ENCODE measurements at regions not wholly inside any gene's neighbourhood (a gene's known extent, or its start where the extent isn't known, plus 50 kb on each side); places are given as distances from the start of the nearest gene placed in this dataset.
"Not testable (repeated sequence)": the region's sequence is repeated elsewhere in the genome, so short reads cannot be mapped to it uniquely, and the experiment has no call there.

DNA sequence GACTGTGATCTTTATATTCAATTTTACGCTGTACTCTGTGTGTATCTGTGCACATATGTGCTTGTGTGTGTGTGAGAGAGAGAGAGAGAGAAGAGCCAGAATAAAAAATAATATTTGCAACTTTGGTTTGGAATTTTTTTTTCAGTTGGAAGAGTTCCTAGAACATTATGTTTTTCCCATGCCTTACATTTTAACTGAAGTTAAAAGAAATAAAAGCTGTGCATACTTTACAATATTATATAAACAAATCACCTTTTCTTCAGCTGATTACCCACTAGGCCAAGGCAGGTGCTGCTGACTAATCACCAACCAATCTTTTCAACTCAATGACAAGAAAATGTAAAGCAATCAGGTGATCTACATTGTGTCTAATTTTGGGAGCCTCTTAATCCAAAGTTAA, 366.3 kb downstream of the NYAP2 start:
- no peak for DNase-seq (ENCODE audit: extremely low read depth, low read depth)
- H3K4me3 ChIP-seq (replicated peaks; ENCODE audit: low read depth, low read length), result no peak overlapping the region
- TF ChIP-seq, protein P1, sequence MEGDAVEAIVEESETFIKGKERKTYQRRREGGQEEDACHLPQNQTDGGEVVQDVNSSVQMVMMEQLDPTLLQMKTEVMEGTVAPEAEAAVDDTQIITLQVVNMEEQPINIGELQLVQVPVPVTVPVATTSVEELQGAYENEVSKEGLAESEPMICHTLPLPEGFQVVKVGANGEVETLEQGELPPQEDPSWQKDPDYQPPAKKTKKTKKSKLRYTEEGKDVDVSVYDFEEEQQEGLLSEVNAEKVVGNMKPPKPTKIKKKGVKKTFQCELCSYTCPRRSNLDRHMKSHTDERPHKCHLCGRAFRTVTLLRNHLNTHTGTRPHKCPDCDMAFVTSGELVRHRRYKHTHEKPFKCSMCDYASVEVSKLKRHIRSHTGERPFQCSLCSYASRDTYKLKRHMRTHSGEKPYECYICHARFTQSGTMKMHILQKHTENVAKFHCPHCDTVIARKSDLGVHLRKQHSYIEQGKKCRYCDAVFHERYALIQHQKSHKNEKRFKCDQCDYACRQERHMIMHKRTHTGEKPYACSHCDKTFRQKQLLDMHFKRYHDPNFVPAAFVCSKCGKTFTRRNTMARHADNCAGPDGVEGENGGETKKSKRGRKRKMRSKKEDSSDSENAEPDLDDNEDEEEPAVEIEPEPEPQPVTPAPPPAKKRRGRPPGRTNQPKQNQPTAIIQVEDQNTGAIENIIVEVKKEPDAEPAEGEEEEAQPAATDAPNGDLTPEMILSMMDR (IDR thresholded peaks at IDR 0.05; ENCODE audit: low read depth, low read length, missing control alignments), result no peak

DNA sequence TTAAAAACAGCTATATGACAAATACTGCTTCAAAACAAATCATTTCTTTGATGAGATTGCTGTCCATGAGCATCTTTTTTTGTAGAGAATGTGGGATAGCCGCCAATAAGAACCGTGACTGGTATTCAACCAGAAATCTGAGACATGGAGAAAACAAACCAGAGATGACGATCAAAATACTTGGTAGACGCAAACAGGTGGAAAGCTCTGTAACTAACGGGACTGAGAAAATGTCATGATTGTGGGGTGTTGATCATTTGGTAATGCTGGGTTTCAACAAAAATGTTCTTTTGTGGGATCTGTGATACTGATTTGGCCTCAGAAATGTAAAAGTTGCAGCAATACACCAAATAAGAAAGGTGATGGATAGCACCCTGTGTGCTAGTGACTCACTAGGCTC, 364.8 kb downstream of the NYAP2 start:
- no peak overlapping the region for H3K4me3 ChIP-seq (replicated peaks; ENCODE audit: low read depth, low read length)
- no peak for DNase-seq (ENCODE audit: extremely low read depth, low read depth)
- TF ChIP-seq, protein P1 (IDR thresholded peaks at IDR 0.05; ENCODE audit: low read depth, low read length, missing control alignments), result no peak

DNA sequence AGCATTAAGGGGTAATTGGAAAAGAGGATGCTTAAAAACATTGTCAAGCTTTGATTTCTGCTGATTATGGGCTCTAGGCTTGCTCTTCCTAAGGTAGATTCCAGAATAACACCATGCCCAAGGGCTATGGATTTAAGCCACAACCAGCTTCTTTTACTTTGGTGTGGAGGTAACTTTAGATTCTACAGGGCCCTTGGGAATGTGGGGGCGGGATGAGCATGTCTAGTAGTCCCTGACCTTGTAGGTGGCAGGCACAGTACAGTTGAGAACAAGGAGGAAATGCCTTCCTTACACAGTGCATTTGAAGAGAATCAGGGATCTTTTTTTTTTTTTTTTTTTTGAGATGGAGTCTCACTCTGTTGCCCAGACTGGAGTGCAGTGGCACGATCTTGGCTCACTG, 364.2 kb downstream of the NYAP2 start:
- no peak for DNase-seq (ENCODE audit: extremely low read depth, low read depth)
- H3K4me3 ChIP-seq (replicated peaks; ENCODE audit: low read depth, low read length), result no peak overlapping the region
- TF ChIP-seq, protein P1 (IDR thresholded peaks at IDR 0.05; ENCODE audit: low read depth, low read length, missing control alignments), result no peak

DNA sequence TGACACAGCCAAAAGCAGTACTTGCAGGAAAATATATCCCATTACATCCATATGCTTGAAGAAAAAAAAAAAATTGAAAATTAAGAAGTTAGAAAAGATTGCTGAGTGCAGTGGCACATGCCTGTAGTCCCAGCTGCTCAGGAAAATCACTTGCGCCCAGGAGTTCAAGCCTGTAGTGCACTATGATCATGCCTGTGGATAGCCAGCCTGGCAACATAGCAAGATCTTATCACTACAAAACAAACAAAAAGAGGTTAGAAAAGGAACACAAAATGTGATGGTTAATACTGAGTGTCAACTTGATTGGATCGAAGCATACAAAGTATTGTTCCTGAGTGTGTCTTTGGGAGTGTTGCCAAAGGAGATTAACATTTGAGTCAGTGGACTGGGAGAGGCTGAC, 361.9 kb downstream of the NYAP2 start:
- no peak for DNase-seq (ENCODE audit: extremely low read depth, low read depth)
- H3K4me3 ChIP-seq (replicated peaks; ENCODE audit: low read depth, low read length), result no peak overlapping the region
- TF ChIP-seq, protein P1 (IDR thresholded peaks at IDR 0.05; ENCODE audit: low read depth, low read length, missing control alignments), result no peak

DNA sequence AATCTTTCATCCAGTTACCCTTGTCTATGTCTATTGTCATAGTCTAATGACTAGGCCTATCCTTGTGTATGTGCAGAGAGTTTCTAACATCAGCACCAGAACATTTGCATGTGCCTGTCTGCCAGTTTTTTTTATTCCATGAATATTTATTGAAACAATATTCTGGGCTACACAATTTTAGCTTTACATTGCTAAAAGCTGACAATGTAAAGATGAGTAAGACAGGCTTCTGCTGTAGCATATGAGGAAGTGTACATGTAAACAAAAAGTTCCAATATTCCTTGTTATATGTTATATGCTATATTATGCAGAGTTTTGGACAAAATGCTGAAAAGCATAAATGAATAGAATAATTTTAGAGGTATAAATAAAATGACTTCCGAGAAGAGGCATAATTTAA, 357.7 kb downstream of the NYAP2 start:
- DNase-seq (ENCODE audit: extremely low read depth, low read depth), result no peak
- TF ChIP-seq, protein P1 (IDR thresholded peaks at IDR 0.05; ENCODE audit: low read depth, low read length, missing control alignments), result no peak
- no peak overlapping the region for H3K4me3 ChIP-seq (replicated peaks; ENCODE audit: low read depth, low read length)

DNA sequence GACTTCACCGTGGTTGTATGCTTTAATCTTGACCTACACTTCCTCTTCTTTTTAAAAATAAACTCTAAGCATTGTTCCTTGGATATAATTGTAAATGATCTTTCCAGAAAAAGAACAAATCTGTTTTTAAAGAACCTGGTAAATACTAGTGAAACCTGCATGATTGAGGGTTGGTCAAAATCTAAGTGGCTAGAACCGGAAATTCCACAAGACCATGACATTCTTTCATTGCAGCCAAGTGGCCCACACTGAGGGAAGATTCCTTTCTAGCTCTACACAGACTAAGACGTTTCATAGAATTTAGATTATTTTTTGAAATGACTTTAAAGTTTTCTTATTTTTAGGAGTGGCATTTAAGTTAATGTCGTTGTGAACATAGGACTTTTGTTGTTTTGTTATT, 356.7 kb downstream of the NYAP2 start:
- TF ChIP-seq, protein P1 (IDR thresholded peaks at IDR 0.05; ENCODE audit: low read depth, low read length, missing control alignments), result no peak
- H3K4me3 ChIP-seq (replicated peaks; ENCODE audit: low read depth, low read length), result no peak overlapping the region
- no peak for DNase-seq (ENCODE audit: extremely low read depth, low read depth)

DNA sequence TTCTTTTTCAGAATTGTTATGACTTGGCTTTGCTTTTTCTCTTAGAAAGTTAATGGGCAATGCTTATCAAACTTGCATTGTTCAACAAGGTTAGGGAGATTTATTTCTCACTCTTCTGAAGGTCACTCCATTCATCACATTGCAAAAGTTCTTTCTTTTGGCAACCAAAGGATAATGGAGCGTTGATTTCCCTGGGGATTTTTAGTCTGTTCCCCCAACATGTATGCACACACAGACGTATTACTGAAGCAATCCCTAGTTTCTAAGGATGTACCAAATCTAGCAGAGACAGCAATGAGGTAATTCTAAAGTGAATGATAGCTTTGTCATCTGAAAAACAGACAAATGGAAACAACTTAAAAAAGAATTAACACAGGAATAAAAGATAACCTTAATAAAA, 349.1 kb downstream of the NYAP2 start:
- no peak for DNase-seq (ENCODE audit: extremely low read depth, low read depth)
- no peak overlapping the region for H3K4me3 ChIP-seq (replicated peaks; ENCODE audit: low read depth, low read length)
- TF ChIP-seq, protein P1 (IDR thresholded peaks at IDR 0.05; ENCODE audit: low read depth, low read length, missing control alignments), result no peak

DNA sequence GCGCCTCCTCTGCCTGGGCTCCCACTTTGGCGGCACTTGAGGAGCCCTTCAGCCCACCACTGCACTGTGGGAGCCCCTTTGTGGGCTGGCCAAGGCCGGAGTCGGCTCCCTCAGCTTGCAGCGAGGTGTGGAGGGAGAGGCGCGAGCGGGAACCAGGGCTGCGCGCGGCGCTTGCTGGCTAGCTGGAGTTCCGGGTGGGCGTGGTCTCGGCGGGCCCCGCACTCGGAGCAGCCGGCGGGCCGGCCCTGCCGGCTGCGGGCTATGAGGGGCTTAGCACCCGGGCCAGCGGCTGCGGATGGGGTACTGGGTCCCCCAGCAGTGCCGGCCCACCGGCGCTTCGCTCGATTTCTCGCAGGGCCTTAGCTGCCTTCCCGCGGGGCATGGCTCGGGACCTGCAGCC, 344.5 kb downstream of the NYAP2 start:
- not testable (repeated sequence) for H3K4me3 ChIP-seq (replicated peaks; ENCODE audit: low read depth, low read length); DNase-seq (ENCODE audit: extremely low read depth, low read depth)

Measured in HFF-Myc (cell line).